ENCODE measurements at regions not wholly inside any gene's neighbourhood (a gene's known extent, or its start where the extent isn't known, plus 50 kb on each side); places are given as distances from the start of the nearest gene placed in this dataset.

- no peak for ATAC-seq
- no peak for DNase-seq (ENCODE audit: low spot score in 2 of 2)
- Mint-ChIP-seq H3K9me3 (no peaks in the 10 kb centered on the region), H3K27ac (no peak overlapping the region), H3K36me3 (no peaks in the 10 kb centered on the region)
These were observed 52.9 kb upstream of the VLDLR start for GRCh38 chr9:2568689-2569088.

- ATAC-seq = peak; percentile 91 to 92
- no peaks in the 10 kb centered on the region for H3K9me3 Mint-ChIP-seq
- peak in 1 of 2 donors; percentile 10 for DNase-seq (ENCODE audit: low spot score in 2 of 2)
- no peak overlapping the region for H3K27ac Mint-ChIP-seq
- H3K36me3 Mint-ChIP-seq = no peaks in the 10 kb centered on the region
These were observed 50.7 kb upstream of the VLDLR start for GRCh38 chr9:2570615-2571479.

Measured in activated naive CD4-positive, alpha-beta T cell treated with anti-CD3 and anti-CD28 coated beads, Interleukin-2, amount 50 U/mL, for 72 hours (primary cell).